ENCODE measurements at regions not wholly inside any gene's neighbourhood (a gene's known extent, or its start where the extent isn't known, plus 50 kb on each side); places are given as distances from the start of the nearest gene placed in this dataset.

DNA sequence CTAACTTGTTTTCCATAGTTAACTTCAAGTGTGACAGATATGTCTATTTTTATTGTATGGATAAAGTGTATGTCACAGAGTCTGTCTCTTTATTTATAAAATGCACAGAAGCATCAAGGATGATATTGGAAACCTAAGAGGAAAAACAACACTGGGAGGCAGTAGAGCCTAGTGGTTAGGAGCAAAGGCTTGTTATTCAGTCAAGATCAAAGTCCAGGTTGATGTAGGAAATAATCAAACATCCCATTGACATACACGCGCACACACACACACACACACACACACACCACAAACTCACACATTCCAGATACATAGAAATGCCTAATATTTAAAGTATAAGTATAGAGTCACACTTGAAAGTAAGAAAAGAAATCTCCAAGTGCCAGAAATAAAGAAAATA, 206.8 kb downstream of the CHRDL1 start:
- H3K4me1 ChIP-seq (ENCODE audit: control insufficient read depth, insufficient read depth, low read length) = peaks cover 5% of the 10 kb centered on the region
- H3K36me3 ChIP-seq (ENCODE audit: control insufficient read depth, insufficient read depth, low read length) = no peaks in the 10 kb centered on the region
- no peak overlapping the region for H3K9ac ChIP-seq (ENCODE audit: low read depth, low read length)
- no peaks in the 10 kb centered on the region for H3K9me3 ChIP-seq (ENCODE audit: control insufficient read depth, insufficient read depth, low read length)
- no peak overlapping the region for H3K4me3 ChIP-seq (ENCODE audit: low read depth, low read length)
- H3K27me3 ChIP-seq (ENCODE audit: control insufficient read depth, insufficient read depth, low read length) = no peaks in the 10 kb centered on the region

DNA sequence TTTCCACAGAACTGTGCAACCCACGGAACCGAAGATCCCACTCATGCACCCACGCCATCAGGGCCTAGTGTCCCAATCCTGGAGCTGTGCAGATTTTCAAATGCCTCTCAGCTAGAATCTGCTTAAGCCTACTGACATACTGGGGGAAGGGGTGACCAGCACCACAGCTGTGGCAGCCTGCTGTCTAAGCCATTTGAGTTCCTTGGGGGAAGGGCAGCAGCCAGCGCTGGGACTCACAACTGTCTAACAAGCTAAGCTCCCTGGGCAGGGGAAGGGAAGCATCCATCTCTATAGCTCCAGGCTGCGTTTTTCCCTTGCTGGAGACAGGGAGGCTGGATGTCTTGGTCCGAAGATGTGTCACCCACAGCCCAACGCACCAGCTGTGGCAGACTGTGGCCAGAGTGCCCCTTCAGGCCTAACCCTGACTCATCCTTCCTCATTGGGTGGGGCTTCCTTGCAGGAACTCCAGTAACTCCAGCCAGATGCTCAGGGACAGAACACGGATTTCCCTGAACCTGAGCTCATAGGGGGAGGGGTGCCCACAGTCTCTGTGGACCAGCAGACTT, 194.8 kb downstream of the CHRDL1 start:
- Histone ChIP-seq H3K4me3 (ENCODE audit: low read depth, low read length) (no peak overlapping the region), H3K4me1 (ENCODE audit: control insufficient read depth, insufficient read depth, low read length) (peaks cover 5% of the 10 kb centered on the region), H3K9ac (ENCODE audit: low read depth, low read length) (no peak overlapping the region), H3K36me3 (ENCODE audit: control insufficient read depth, insufficient read depth, low read length) (no peaks in the 10 kb centered on the region), H3K27me3 (ENCODE audit: control insufficient read depth, insufficient read depth, low read length) (no peaks in the 10 kb centered on the region), H3K9me3 (ENCODE audit: control insufficient read depth, insufficient read depth, low read length) (no peaks in the 10 kb centered on the region)

DNA sequence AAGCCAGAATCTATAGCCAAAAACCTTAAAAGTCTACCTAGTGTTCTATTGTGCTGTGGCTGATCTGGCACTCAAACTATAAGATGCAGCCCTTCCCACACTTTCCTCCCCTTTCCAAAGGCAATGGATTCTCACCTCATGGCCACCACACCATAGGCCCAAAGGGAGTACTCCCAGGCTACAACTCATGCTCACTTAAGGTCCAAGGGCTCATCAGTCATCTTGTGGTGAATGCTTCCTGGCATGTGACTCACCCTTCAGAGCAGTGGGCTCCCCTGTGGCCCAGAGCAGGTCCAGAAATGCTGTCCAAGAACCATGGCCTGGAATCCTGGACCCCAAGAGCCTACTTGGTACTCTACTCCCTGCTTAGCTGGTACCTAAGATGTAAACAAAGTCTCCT, 181.0 kb downstream of the CHRDL1 start:
- Histone ChIP-seq H3K9me3 (ENCODE audit: control insufficient read depth, insufficient read depth, low read length) (no peaks in the 10 kb centered on the region), H3K36me3 (ENCODE audit: control insufficient read depth, insufficient read depth, low read length) (no peaks in the 10 kb centered on the region), H3K4me3 (ENCODE audit: low read depth, low read length) (no peak overlapping the region), H3K4me1 (ENCODE audit: control insufficient read depth, insufficient read depth, low read length) (no peaks in the 10 kb centered on the region), H3K27me3 (ENCODE audit: control insufficient read depth, insufficient read depth, low read length) (no peaks in the 10 kb centered on the region), H3K9ac (ENCODE audit: low read depth, low read length) (no peak overlapping the region)
